WERI-Rb-1 (cell line): ENCODE measurements at regions not wholly inside any gene's neighbourhood (a gene's known extent, or its start where the extent isn't known, plus 50 kb on each side); places are given as distances from the start of the nearest gene placed in this dataset.
"Not testable (repeated sequence)": the region's sequence is repeated elsewhere in the genome, so short reads cannot be mapped to it uniquely, and the experiment has no call there.

Source experiments
- DNase-seq: peaks from one replicate; pipeline ENCODE4 v3.0.0-alpha.2; 2020
- H3K27ac ChIP-seq: fragments of 250-450 bp; sonication (Bioruptor Pico); 2 replicates; pipeline ENCODE4 v1.5.1; 2020; ENCODE audit warnings: mild to moderate bottlenecking, moderate library complexity
- H3K27me3 ChIP-seq: fragments of 250-450 bp; sonication (Bioruptor Pico); 2 replicates; pipeline ENCODE4 v1.5.1; 2021; ENCODE audit warnings: mild to moderate bottlenecking, low read depth, moderate library complexity; ENCODE audit not compliant: insufficient read depth, severe bottlenecking
- H3K36me3 ChIP-seq: fragments of 250-450 bp; sonication (Bioruptor Pico); 2 replicates; pipeline ENCODE4 v1.5.1; 2020; ENCODE audit warnings: mild to moderate bottlenecking, moderate library complexity
- H3K4me3 ChIP-seq: 2 replicates; pipeline ENCODE4 v1.5.1; 2011; ENCODE audit warnings: low read depth, mild to moderate bottlenecking, control low read depth, low read length
- H3K9me3 ChIP-seq: fragments of 250-450 bp; sonication (Bioruptor Pico); 2 replicates; pipeline ENCODE4 v1.5.1; 2021; ENCODE audit warnings: mild to moderate bottlenecking, moderate library complexity; ENCODE audit not compliant: severe bottlenecking
- TF ChIP-seq, protein P1 (sequence below): IDR thresholded peaks from 2 replicates; pipeline ENCODE4 v1.5.1; 2011; ENCODE audit warnings: low read depth, mild to moderate bottlenecking, control low read depth, inconsistent platforms, low read length

DNA sequence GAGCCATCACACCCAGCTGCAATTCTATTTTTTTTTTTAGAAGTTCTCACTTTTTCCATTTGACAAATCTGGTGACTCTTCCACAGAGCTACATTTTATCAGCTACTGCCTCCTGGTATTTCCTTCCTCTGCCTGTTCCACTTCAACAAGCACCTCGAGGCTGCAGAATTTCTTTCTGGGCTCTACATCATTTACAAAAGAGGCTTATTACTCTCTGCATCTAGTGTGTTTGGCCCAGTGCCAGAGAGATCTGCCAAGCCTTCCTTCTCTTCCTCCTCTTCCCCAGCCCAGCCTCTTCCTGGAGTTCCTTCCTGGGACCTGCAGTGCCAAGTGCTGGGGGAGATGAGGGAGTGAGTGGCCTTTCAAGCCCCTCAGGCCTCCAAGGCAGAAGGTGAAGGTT lies 119.6 kb upstream of the ITGA6 start:
- no peak overlapping the region for H3K27ac ChIP-seq
- DNase-seq: no peak
- H3K36me3 ChIP-seq: no peaks in the 10 kb centered on the region
- H3K27me3 ChIP-seq: no peaks in the 10 kb centered on the region
- no peak overlapping the region for H3K4me3 ChIP-seq
- no peaks in the 10 kb centered on the region for H3K9me3 ChIP-seq
- TF ChIP-seq, protein P1, sequence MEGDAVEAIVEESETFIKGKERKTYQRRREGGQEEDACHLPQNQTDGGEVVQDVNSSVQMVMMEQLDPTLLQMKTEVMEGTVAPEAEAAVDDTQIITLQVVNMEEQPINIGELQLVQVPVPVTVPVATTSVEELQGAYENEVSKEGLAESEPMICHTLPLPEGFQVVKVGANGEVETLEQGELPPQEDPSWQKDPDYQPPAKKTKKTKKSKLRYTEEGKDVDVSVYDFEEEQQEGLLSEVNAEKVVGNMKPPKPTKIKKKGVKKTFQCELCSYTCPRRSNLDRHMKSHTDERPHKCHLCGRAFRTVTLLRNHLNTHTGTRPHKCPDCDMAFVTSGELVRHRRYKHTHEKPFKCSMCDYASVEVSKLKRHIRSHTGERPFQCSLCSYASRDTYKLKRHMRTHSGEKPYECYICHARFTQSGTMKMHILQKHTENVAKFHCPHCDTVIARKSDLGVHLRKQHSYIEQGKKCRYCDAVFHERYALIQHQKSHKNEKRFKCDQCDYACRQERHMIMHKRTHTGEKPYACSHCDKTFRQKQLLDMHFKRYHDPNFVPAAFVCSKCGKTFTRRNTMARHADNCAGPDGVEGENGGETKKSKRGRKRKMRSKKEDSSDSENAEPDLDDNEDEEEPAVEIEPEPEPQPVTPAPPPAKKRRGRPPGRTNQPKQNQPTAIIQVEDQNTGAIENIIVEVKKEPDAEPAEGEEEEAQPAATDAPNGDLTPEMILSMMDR: no peak

DNA sequence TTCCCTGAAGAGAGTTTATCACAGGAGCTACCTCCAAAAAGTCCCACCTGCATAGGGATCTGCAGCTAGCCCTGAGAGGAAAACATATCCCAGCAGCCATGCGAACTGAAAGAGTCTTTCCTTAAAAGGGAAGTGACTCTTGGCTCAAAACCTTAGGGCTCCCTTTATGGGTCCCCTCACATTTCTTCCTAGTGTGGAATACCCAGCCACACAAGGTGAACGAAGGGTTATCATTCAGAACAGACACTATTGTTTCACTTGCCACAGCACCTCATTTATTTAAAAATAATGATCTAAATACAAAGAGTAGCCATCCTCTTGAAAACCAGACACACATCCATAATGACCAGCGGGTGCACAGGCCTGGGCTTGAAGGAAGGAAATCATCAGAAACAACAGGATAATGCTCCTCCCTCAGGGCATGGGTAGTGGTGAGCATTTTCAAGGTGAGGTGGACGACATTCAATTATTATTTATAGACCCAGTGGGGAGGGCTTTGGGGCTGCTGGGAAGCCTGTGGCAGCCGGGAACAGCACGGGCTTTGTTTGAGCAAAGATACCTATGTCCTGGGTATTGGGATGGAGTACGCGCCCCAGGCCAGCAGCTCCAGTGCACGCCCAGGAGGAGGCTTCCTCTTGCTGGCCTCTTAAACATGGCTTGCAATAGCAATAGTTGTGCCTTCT lies 119.0 kb upstream of the ITGA6 start:
- Histone ChIP-seq H3K4me3 (no peak overlapping the region), H3K27ac (no peak overlapping the region), H3K27me3 (no peaks in the 10 kb centered on the region), H3K36me3 (no peaks in the 10 kb centered on the region), H3K9me3 (no peaks in the 10 kb centered on the region)
- DNase-seq: no peak
- TF ChIP-seq, protein P1: no peak

DNA sequence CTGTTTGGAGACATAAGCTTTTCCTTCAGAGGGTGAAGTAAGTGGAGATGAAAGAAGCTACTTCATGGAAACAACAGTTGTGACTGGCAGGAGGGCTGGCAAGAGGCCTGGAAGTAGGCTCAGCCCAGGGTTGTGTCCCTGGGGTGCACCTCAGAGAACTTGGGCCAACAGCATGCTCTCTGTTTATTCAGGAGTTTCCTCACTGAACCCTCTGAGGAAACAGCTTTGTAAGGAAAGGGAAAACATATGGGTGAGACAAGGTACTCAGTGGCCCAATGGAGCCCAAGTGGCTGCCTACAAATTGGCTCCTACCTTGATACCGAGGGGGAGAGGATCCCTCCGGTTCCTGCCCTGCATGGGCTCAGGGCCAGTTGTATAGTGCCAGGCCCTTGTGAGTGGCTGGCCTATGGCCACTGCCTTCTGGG lies 115.5 kb upstream of the ITGA6 start:
- H3K27me3 ChIP-seq: no peaks in the 10 kb centered on the region
- no peaks in the 10 kb centered on the region for H3K9me3 ChIP-seq
- H3K4me3 ChIP-seq: no peak overlapping the region
- H3K36me3 ChIP-seq: no peaks in the 10 kb centered on the region
- TF ChIP-seq, protein P1: no peak
- H3K27ac ChIP-seq: no peak overlapping the region
- DNase-seq: no peak

DNA sequence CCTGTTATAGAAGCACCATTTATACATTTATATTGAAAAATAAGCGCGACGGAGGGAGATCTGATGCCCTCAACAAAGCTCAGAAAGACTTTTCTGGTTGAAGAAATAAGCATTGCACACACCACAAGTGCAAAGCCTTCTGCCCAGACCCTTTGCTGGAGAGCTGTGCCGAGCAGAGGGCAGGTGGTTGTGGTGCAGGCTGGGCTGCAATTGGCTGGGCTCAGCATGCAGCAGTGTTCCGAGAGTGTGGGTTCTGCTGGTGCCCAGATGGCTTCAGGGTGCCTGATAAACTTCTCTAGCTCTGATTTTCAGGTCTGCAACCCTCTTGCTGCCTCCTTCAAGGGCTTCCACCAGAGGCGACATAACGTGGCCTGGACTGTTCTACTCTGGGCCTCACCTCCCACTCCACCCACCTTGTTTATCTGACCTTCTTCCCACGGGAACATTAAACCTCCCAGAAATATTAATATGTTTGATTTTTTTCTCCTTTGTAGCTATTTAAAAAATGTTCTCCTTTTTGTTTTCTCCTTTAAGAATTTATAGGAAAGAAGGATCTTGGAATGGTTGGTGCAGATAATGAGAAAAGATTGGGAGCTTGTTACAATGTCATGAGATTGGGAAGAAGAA lies 113.6 kb upstream of the ITGA6 start:
- DNase-seq: no peak
- Histone ChIP-seq H3K36me3 (no peaks in the 10 kb centered on the region), H3K9me3 (no peaks in the 10 kb centered on the region), H3K27me3 (no peaks in the 10 kb centered on the region), H3K4me3 (no peak overlapping the region), H3K27ac (no peak overlapping the region)
- TF ChIP-seq, protein P1: no peak

DNA sequence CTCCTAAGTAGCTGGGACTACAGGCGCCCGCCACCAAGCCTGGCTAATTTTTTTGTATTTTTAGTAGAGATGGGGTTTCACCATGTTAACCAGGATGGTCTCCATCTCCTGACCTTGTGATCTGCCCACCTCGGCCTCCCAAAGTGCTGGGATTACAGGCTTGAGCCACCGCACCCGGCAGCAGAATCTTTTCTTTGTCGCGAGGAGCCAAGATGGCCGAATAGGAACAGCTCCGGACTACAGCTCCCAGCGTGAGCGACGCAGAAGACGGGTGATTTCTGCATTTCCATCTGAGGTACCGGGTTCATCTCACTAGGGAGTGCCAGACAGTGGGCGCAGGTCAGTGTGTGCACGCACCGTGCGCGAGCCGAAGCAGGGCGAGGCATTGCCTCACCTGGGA lies 112.3 kb upstream of the ITGA6 start:
- not testable (repeated sequence) for H3K4me3 ChIP-seq, DNase-seq, H3K27ac ChIP-seq, H3K27me3 ChIP-seq, H3K36me3 ChIP-seq, H3K9me3 ChIP-seq

DNA sequence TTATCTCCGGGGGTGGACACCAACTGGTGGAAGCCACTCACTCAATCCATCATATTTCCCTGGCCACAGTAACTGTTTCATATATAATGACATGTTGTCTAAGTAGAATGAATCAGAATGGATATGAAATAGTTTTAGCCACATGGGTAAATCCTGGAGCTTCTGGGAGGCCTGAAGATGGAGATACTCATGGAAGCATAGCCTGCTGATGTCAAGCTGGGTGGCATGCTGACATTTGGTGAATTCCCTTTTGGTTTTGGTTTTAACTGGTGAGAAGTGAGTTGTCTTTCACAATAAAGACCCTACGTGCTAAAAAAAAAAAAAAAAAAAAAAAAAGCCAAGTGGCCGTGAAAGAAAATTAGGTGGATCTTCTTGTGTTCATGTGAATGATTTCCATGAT lies 105.3 kb upstream of the ITGA6 start:
- DNase-seq: no peak
- no peaks in the 10 kb centered on the region for H3K36me3 ChIP-seq
- H3K27me3 ChIP-seq: no peaks in the 10 kb centered on the region
- no peak overlapping the region for H3K27ac ChIP-seq
- TF ChIP-seq, protein P1: no peak
- H3K4me3 ChIP-seq: no peak overlapping the region
- no peaks in the 10 kb centered on the region for H3K9me3 ChIP-seq
